GM12872 (cell line): ENCODE measurements at regions not wholly inside any gene's neighbourhood (a gene's known extent, or its start where the extent isn't known, plus 50 kb on each side); places are given as distances from the start of the nearest gene placed in this dataset.

Experiments used
- TF ChIP-seq, protein P1 (sequence below): IDR thresholded peaks from 3 replicates; pipeline ENCODE4 v1.5.1; 2011; ENCODE audit warnings: low read depth, mild to moderate bottlenecking, low read length, moderate library complexity; ENCODE audit not compliant: insufficient read depth

DNA sequence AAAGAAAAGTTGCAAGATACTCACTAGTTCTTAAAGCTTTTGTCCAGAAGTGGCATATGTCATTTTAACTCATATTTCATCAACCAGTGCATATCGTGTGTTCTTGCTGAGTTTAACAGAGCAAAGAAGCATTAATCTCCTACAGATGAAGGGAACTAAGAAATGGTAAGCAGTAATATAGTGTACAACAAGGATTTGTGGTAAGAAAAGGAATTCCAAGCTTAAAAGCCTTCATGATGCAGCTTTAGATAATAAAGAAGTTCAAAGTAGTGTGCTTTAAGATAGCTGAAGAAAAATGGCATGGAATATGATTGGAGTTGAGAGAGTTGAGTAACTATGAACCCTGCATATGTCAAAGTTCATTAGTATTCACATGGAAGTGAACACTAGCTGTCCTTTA, 649.8 kb upstream of the FSHR start:
- TF ChIP-seq, protein P1, sequence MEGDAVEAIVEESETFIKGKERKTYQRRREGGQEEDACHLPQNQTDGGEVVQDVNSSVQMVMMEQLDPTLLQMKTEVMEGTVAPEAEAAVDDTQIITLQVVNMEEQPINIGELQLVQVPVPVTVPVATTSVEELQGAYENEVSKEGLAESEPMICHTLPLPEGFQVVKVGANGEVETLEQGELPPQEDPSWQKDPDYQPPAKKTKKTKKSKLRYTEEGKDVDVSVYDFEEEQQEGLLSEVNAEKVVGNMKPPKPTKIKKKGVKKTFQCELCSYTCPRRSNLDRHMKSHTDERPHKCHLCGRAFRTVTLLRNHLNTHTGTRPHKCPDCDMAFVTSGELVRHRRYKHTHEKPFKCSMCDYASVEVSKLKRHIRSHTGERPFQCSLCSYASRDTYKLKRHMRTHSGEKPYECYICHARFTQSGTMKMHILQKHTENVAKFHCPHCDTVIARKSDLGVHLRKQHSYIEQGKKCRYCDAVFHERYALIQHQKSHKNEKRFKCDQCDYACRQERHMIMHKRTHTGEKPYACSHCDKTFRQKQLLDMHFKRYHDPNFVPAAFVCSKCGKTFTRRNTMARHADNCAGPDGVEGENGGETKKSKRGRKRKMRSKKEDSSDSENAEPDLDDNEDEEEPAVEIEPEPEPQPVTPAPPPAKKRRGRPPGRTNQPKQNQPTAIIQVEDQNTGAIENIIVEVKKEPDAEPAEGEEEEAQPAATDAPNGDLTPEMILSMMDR, result no peak

DNA sequence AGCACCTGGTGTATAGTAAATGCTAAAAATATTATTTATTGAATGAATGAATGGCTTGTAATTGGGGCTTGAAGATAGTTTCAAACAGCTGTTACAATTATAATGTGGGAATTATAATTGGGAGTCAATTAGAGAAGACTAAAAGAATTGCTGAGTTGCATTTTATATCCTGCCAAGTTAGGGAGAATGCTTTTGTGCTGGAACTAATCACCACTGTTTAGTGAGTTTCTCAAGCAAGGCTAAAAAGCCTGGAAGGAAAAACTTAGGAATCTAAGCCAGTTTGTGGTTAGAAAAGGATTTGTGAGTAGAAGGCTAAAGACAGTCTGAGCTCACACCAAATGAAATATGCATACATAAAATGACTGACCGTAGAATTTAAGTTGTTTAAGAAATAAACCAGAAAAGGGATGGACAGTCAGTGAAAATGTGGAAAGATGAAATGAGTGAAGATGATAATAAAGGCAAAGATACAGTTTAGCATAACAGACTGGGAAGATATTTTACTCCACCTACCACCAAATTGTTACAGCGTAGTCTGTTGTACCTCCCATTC, 647.7 kb upstream of the FSHR start:
- TF ChIP-seq, protein P1, result no peak

DNA sequence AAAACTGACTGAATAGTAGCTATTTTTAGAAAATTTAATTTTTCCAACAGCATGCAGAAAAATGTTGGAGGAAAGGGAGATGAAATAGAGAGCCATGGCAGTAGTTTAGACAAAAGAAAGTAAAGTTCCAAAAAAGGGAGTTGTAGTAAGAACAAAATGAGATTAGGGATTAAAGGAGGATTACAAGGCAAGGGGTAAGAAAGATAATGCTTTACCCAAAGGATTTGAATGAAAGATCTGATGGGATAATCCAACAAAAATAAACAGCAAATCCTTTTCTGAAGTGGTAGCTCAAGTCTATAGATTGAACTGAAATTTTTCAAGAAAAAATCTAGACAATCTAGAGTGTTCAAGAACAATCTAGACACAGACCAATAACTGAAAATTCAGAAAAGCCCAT, 644.3 kb upstream of the FSHR start:
- TF ChIP-seq, protein P1, result no peak

DNA sequence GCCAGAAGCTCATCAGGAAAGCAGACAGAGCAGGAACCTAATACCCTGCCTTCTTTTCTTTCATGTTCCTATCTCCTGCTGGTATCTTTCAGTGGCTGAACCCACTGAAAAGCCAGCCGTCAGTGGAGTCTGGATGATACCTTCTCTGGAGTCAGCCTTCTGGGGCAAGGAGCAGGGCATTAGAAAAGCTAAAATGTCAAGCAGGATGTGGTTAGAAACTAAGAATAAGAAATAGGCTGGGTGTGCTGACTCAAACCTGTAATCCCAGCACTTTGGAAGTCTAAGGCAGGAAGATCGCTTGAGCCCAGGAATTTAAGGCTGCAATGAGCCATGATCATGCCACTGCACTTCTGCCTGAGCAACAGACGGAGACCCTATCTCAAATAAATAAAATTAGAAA, 642.0 kb upstream of the FSHR start:
- TF ChIP-seq, protein P1, result no peak

DNA sequence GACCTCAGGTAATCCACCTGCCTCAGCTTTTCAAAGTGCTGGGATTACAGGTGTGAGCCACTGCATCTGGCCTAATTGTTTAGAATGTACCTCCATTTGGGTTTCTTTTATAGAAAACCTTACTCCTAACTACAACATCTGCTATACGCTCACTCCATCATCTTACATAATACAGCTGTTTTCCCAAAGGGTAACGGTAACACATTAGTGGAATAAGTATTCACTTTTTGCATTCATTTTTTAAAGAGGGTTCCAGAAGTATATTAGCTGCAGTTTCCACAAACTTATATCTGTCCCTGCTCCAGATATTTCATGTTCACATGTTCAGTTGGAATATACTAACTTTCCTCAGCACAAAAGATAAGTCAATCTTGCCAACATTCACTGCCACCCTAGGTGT, 640.1 kb upstream of the FSHR start:
- TF ChIP-seq, protein P1, result no peak

DNA sequence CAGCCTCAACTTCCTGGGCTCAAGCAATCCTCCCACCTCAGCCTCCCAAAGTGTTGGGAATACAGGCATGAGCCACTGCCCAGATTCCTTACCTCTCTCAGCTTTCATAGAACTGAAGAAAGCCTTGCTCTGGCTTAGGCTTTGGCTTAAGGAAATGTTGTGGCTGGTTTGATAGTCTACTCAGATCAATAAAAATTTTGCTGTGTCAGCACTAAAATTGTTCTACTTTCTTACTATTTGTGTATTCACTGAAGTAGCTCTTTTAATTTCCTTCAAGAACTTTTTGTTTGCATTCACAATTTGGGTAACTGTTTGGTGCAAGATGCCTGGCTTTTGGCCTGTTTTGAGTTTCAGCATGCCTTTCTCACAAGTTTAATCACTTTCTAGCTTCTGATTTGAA, 634.0 kb upstream of the FSHR start:
- TF ChIP-seq, protein P1, result no peak

DNA sequence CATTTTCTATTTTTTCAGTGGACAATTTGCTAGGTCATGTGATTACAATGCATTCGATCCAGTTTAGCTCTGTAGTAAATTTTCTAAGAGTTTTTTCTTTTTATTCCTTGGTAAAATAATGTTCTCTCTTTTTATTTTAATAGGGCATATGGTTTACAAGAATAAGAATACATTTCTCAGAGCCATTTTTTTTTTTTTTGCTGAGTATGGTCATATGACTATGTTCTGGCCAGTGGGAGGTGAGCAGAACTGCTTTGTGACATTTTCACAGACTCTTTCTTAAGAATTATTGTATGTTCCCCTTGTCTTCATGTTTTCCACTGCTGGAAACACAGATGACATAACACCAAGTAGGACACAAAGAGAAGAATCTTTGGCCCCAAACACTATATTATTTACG, 626.6 kb upstream of the FSHR start:
- TF ChIP-seq, protein P1, result no peak

DNA sequence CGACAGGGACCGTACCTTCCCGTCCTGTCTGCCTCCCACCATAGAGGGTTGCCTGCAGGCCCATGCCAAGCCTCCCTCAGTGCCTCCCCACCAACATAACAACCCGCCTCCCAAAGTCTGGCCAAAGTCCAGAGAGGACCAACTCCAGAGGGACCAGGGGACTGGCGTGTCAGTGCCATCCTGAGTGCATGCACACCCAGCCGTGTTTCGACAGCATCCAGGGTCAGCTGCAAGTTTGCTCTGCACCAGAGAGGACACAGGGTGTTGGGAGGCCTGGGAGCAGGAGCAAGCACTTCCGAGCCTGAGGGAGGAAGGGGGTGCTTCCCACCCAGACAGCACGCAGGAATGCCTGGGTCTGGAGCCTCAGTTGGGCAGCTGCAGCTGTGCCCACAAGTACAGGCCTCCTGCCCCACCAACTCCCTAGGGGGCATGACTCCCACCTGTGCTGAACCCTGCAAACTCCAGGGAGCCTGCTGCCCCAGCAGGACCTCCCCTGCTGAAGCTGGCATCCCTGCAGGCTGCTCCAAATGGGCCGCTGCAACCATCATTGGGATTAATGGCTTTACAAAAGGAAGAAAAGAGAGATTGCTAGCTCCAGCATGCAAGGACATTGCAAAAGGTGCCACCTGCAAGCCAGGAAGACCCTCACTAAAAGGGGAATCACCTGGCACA, 618.1 kb upstream of the FSHR start:
- TF ChIP-seq, protein P1, result no peak
